B cell (primary cell): ENCODE measurements at regions not wholly inside any gene's neighbourhood (a gene's known extent, or its start where the extent isn't known, plus 50 kb on each side); places are given as distances from the start of the nearest gene placed in this dataset.

Experiments used
- CTCF ChIP-seq: fragments of 200-600 bp; IDR thresholded peaks from one replicate; pipeline ENCODE4 v1.8.0; 2022; ENCODE audit warnings: antibody characterized with exemption, mild to moderate bottlenecking
- EZH2 ChIP-seq: IDR thresholded peaks from 2 replicates; pipeline ENCODE4 v1.6.1; 2012; ENCODE audit warnings: borderline replicate concordance, low read depth, mild to moderate bottlenecking, moderate library complexity, low read length; ENCODE audit not compliant: insufficient read depth, poor library complexity, severe bottlenecking

- TF ChIP-seq CTCF (no peak), EZH2 (no peak)
Measured at GRCh38 chr6:170095273-170095981, 195.5 kb downstream of the DLL1 start.
